ENCODE measurements at regions not wholly inside any gene's neighbourhood (a gene's known extent, or its start where the extent isn't known, plus 50 kb on each side); places are given as distances from the start of the nearest gene placed in this dataset.

- no peak for ATAC-seq
- no peak overlapping the region for H3K27ac Mint-ChIP-seq
- H3K9me3 Mint-ChIP-seq: no peaks in the 10 kb centered on the region
- no peaks in the 10 kb centered on the region for H3K27me3 Mint-ChIP-seq
- no peak overlapping the region for H3K4me3 Mint-ChIP-seq
- no peaks in the 10 kb centered on the region for H3K4me1 Mint-ChIP-seq
- H3K36me3 Mint-ChIP-seq: no peaks in the 10 kb centered on the region
Observed at GRCh38 chr1:75083848-75084514, 50.2 kb upstream of the LHX8 start.
